ENCODE measurements at regions not wholly inside any gene's neighbourhood (a gene's known extent, or its start where the extent isn't known, plus 50 kb on each side); places are given as distances from the start of the nearest gene placed in this dataset.

DNA sequence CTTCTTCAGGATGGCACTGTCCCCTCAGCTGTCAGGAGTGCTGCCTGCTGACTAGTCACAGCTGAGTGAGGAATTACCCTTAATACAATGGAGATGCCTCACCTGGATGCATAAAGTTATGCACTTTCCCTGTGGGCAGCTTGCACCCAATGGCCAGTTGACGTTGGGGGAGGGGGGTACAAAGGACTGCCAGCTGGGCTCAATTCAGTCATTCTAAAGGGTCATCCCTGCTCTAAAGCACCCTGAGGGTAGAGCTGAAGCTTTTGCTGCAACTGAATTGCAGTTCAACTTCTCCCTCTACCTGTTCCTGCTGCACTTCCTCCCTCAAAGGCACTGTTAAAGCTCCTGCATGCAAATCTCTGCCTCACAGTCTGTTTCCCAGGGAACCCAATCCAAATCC lies 147.8 kb upstream of the SESN3 start:
- TF ChIP-seq CTCF (IDR thresholded peaks at IDR 0.05) (no peak), POLR2AphosphoS5 (IDR thresholded peaks at IDR 0.05) (no peak), POLR2A (IDR thresholded peaks at IDR 0.05) (no peak), EP300 (IDR thresholded peaks at IDR 0.05) (no peak)
